ENCODE measurements at regions not wholly inside any gene's neighbourhood (a gene's known extent, or its start where the extent isn't known, plus 50 kb on each side); places are given as distances from the start of the nearest gene placed in this dataset.

DNA sequence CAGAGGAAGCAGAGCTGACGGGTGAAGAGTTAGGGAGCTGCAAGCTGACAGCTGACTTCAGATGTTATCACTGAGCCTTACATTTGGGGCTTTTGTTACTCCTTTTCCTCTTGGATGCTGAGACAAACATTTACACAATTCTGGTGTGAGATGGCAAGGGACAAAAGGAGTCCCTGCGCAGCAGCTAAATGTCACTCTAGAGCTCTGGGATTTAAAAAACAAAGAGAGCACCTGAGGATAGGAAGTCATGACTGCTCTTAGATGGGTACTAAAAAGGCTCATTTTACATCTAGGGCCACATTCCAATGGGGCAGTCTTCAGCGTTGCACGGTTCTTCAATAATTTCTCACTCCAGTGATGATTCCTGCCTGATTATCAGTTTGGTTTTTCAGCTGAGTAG is 204.5 kb downstream of the RAB38 start:
- no peak for TF ChIP-seq TAF1 (conservative IDR thresholded peaks at IDR 0.05)
- TF ChIP-seq, protein P1, sequence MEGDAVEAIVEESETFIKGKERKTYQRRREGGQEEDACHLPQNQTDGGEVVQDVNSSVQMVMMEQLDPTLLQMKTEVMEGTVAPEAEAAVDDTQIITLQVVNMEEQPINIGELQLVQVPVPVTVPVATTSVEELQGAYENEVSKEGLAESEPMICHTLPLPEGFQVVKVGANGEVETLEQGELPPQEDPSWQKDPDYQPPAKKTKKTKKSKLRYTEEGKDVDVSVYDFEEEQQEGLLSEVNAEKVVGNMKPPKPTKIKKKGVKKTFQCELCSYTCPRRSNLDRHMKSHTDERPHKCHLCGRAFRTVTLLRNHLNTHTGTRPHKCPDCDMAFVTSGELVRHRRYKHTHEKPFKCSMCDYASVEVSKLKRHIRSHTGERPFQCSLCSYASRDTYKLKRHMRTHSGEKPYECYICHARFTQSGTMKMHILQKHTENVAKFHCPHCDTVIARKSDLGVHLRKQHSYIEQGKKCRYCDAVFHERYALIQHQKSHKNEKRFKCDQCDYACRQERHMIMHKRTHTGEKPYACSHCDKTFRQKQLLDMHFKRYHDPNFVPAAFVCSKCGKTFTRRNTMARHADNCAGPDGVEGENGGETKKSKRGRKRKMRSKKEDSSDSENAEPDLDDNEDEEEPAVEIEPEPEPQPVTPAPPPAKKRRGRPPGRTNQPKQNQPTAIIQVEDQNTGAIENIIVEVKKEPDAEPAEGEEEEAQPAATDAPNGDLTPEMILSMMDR (IDR thresholded peaks at IDR 0.05; ENCODE audit: low read depth, low read length, missing input control): no peak

All from liver (tissue), 3 donors.